A204.1 (cell line): ENCODE measurements at regions not wholly inside any gene's neighbourhood (a gene's known extent, or its start where the extent isn't known, plus 50 kb on each side); places are given as distances from the start of the nearest gene placed in this dataset.

ENCODE experiments used
- FAIRE-seq: peaks from 2 replicates; lab custom pipeline; 2012; peaks lifted over from hg19 to GRCh38; lab: Jason Lieb, UNC

DNA sequence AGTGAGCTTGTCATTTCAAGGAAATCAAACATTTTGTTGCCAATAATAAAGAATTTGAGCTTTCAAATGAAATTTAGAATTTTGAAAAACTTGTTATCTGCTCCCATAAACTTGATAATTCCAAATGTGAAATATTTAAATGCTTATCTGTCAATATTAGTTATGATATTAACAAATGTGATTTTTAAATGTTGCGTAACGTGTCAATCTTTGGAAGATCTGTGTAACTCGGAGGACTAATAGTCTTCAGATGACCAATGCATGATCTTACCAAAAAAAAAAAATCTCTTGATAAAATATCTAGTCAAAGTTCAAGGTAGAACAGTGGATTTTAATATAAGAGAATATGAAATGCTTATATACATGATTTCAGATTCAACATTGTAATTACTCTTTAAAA lies 274.5 kb upstream of the HSF2 start:
- no peak for FAIRE-seq

DNA sequence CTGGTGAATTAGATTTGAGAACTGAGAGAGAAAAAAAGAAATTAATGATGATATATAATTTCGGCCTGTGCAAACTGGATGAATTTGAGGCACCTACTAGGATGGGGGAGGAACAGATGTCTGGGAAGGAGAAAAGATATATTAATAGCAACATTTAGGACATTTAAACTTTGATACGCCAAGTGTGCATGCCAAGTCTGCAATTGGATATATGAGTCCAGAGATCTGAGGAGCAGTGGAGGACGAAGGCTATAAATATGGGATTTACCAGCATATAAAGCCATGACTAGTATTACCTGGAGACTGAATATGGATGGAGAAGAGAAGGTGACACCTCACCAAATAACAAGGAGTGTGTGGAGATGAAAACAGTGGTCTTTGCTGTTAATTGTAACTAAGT lies 272.6 kb upstream of the HSF2 start:
- FAIRE-seq, result no peak

DNA sequence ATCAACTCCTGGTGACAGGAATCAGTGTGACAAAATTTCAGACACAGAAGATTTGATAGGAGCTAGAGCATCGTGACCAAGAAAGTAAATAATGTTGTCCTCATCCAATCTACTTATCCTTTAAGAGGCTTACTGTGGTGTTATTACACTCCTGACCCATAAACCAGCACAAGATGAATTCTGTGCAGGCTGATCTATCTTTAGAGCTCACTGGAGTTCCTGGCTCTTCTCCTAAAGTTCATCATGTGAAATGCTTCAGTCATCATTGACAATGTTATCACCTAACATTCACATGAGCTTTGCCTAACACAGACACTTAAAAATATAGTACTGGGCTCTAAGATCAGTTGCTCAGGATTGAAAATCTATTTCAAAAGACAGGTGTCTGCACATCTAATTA lies 271.0 kb upstream of the HSF2 start:
- FAIRE-seq, result no peak

DNA sequence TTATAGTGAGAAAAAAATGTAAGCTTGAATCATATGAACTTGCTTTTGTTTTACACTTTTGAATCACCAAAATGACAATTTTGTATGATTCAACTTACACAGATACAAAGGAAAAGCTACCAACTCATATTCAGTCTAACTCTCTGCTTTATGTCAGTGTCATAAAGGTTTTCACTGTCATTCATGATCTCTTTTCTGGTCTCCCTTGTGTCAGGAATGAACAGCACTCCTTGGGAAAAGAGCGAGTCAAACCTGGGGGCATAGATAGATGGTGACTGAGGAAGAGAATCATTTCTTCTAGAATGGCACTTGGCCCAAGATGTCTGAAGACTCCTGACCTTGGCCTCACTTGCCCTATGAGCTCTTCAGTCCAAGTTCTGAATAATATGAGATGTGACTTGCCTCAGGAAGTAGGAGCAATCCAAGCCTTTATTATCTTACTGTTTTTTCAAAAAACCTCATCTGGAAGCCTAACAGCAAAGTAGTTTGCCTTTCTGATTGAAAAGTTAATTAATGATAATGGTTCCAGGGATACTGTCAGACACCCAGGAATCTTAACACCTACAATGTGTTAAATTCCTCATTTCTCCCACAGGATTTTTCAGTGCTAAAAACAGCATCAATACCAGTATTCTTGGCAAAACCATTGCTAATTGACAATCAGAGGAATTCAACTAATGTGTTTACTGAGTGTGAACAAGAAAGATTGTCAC lies 270.0 kb upstream of the HSF2 start:
- FAIRE-seq, result no peak

DNA sequence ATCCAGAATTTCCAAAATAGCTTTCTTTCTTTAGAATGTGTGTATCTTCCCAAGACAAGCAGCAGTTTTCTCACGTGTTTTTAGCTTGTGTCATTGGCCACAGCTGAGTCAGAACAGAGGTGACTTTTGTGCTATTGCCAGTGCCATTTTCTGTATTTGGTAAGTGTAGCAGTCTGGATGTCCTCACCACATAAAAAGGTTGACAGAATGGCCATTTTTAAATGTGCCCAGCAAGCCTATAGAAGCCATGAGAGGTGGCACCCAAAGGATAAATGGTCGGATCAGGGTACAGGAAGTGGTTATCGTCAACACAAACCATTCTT lies 269.5 kb upstream of the HSF2 start:
- FAIRE-seq, result no peak

DNA sequence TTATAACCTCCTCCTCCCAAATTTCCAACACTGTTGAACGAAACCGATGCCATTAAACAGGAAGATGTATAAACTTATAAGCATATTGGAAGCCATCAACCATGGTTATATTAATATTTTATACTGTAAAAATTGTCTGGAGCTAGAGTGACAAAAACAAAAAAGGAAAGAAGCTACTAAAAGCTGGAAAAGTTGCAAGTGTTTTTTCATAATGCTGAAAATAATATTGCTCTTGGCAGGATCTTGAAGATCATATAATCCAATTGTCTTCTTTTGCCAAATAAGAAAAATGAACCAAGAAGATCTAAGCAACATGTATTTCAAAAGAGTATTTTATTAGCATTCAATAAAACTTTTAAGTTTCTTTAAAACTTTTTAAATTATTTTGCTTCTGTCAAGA lies 268.9 kb upstream of the HSF2 start:
- FAIRE-seq, result no peak

DNA sequence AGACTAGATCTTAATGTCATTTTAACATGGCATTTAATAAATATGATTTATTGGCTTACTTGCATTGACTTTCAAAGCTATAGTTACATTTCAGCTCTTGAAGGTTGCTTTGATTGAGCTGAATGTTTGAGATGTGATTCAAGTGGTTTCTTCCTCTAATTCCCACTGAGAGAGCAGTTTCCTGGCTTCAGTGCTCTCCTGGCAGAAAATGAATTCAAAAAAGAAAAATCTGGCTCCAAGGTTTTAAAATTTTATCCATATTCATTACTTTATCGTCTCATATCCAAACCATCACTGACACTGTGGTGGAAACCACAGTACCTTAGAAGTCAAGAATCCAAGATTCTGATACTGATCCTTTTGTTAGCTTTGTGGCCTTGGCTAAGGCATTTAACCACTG lies 263.1 kb upstream of the HSF2 start:
- FAIRE-seq, result no peak

DNA sequence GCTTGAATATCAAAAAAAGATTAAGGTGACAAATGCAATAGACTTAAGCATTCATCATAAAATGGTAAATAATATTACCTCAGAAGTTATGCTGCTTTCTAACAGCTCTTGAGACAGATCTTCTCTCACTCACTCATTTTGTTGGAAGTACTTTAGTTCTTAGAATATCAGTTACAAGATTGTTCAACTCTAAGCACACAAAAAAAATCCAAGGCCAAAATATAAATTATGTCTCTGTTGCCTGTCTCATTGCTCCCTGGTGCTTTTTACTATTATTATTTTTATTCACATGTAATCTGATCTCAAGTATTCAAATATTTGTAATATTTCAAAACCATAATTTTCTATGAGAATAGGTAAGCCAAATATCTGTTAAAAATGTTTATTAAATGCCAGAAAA lies 259.4 kb upstream of the HSF2 start:
- no peak for FAIRE-seq

DNA sequence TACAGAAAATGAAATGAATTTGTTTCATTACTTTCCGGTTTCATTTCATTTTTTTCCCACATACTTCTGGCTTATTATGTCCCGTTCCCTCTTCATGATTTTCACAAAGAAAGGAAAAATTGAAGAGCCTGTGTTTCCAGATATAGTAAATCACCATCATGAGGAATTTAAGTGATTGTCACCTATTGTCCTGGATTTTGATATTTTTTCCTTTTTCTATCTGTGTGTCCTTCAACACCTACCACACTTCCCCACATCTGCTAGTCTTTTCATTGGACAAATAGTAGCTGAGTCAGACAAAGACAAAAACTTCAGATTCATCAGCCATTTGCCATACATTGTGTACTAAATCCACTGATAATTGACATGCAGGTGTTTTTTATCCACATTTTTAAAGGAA lies 258.2 kb upstream of the HSF2 start:
- FAIRE-seq, result no peak

DNA sequence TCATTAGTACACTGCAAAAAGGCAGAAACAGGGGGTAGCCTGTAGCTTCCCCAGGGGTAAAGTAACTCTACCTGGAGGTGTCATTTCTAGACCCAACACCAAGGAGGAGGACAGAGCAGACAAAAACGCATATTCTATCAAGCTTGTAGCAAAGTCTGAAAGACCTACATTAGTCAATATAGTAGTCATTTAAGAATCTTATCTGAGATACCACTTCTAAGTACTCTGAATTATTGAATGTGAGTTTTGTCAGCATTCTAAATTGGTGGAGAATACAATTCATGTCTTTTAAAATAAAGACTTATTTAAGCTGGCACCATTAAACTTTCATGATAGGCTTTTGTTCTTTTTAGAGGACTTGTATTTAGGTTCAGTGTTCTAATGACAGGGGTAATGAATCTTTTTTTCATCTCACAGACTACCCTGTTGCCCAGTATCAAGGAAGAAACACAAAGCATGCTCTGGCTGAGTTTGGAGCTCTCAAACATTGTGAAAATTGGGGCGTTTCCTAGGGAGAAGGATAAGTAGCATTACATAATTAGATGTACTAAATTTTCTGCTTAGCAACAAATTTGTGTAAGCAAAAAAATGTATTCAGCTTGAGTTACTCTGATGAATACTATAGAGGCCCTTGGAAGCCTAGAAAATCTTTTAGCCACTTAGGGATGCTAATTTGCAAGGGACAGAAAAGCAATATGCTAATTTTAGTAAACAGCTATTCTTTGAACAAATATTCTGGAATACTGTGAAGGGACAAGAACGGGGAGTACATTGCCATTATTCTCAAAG lies 255.4 kb upstream of the HSF2 start:
- no peak for FAIRE-seq

DNA sequence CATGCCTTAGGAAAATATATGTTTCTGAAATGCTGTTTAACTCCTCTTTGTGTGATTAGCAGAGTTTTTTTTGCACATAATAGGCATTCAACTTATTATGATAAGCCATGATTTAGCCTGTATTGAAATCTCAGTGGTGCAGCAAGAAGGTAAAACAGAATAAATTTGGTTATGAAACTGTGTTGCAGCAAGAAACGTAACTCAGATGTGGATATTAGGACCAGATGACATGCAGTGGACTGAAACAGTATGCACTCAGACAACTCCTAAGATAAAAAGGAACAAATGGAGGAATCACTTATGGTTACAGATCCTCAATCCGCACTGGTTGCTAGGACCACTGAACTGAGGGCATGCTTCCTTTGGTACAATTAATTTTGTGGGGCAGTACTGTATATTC lies 254.2 kb upstream of the HSF2 start:
- FAIRE-seq, result no peak

DNA sequence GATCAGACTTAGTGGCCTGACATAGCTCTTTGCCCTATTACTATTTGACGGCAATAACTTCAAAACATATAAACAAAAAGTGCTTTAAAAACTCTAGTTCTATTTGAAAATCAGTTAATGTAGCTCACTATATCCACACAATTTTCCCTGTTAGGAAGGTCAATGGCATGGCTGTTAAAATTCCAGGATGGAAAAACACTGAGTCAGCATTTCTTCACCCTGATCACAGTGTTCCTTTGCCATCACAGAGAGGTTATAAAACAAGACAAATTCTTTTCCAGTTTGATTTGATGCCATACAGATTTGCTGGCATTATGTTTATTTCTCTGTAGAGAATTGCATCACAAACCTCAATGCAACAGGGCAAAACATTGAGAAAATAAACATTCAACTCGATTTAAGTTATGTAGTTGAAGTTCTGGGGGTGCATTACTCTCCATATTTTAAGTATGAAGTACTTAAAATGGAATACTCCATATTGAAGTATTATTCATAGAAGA lies 253.7 kb upstream of the HSF2 start:
- no peak for FAIRE-seq

DNA sequence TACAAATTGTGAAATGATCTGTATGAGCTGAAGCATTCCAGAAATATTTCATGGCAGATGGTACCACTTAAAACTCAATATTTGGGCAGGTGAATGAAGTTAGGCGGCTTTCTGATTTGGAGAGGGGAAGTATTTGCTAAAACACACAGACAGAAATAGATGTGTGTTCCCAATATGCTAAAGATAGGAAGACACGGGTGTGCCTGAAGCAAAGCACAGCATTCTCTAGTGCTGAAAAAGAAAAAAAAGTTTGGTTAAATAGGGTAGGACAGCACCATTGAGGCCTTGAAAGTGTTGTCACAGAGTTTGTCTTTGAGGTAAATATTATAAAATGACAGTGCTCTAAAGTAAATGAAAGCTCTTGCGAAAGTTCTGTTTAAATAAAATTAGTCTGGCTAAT lies 252.2 kb upstream of the HSF2 start:
- no peak for FAIRE-seq

DNA sequence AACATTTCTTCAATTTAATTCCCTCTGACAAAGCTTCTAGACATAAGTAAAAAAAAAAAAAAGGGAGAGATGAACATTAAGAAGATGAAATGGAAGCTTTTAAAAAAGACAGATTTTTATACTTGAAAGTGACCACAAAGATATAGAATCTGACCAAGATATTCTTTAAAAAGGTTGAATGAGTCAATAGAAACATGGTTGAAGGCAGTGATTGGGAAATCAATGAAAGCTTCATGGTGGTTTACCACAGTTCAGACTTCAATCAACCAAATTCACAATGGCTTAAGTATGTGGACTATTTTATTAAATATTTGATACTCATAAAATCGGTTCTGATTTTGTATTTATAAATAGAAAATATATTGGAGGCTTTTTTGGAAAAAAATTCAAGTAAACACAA lies 248.4 kb upstream of the HSF2 start:
- FAIRE-seq, result no peak

DNA sequence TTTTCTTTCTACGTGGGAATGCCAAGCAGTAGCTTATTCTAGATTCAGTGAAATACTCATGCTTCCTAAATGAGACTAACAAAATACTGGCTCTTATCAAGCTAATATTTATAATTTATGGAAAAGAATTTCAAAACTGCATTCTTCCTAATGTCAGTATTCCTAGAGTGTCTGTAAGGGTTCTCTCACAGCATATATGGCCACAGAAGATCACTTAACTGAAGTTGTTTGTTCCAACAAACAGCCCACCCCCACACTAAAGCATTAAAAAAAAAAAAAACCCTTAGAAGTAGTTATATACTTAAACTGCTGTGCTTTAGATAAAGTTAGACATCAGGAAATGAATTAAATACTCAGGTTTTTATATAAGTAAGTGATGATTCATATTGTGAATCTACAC lies 247.7 kb upstream of the HSF2 start:
- FAIRE-seq, result no peak

DNA sequence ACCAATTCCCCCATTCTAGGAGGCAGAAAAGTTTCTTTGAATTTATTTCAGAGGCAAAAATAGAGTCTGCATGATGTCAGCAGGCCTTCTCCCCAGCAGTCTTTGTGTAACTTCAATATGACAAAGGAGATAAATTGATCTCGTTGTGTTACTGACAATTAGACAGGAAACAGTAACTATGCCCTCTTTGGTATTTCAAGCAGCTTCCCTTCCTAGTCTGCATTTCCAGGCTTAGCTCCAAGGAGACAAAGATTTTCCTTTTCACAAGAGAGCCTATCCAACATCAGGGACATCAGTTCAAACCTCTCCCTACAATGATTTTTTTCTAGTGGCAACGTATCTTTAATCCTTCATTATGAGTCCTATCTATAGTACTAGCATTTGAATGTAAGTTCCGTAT lies 245.9 kb upstream of the HSF2 start:
- FAIRE-seq, result no peak

DNA sequence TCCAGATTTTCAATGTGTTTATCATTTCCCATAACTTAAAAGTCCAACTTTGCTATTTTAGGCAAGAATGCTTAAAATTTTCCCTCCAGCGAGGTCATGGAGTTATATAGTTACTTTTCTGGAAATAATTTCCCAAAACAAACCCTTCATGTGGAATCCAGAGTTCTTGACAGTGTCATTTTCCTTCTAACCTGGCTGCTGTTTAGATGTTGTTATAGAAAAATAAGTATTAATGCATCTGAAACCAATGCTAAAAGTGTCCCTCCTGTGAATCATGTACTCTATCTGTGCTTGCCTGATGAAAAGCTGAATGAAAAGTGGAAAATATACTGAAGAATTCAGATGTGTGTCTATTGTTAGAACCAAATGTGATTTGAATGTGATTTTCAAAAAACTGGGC lies 245.3 kb upstream of the HSF2 start:
- FAIRE-seq, result no peak

DNA sequence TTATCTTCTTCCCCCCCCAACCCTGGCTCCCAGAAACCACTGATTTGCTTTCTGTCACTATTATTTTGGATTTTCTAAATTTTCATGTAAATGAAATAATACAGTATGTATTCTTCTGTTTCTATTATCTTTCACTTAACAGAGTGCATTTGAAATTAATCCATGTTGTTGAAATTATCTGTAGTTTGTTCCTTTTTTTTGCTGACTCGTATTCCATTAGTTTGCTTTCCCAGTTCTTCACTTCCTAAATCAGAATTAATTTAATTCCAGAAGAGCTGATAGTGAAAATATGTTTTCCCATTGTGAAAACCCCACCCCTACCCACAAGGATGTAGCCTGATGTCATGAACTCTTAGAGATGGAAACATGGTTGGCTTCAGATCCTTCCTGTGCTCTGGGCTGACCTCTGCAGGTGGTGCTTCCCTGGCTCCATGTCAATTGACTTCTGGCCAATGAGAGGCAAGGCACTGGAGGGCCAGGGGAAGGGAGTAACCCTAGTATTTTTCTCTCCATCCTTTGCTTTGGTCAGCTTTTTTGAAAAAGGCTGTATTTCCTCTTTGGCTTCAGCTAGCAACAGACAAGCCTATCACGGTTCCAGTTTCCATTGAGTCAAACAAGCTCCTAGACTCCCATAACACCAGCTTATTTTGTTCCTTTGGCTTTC lies 244.4 kb upstream of the HSF2 start:
- FAIRE-seq, result no peak

DNA sequence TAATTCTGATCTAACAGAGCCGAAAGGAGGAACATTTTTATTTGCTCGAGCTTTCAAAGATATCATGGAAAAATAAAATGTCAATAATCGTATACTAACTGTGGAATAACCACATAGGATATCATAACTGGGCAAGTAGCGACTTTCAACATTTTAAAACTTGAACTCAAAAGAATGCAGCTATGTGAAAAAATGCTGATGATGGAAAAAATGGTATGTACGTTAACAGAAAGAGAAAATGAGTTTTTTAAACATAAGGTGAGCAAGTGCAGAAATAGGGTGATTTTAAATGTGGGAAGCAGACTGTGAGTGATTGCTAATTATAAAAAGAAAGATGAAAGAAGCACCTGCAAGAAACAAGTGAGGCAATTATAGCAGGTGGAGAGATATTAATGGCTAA lies 238.3 kb upstream of the HSF2 start:
- no peak for FAIRE-seq

DNA sequence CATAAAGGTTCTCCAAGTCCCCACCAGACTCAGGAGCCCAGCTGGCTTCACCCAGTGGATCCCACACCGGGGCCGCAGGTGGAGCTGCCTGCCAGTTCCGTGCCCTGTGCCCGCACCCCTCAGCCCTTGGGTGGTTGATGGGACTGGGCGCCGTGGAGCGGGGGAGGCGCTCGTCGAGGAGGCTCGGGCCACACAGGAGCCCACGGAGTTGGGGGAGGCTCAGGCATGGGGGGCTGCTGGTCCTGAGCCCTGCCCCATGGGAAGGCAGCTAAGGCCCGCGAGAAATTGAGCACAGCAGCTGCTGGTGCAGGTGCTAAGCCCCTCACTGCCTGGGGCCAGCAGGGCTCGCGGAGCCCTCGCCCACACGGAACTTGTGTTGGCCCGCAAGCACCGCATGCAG lies 234.4 kb upstream of the HSF2 start:
- FAIRE-seq, result no peak

DNA sequence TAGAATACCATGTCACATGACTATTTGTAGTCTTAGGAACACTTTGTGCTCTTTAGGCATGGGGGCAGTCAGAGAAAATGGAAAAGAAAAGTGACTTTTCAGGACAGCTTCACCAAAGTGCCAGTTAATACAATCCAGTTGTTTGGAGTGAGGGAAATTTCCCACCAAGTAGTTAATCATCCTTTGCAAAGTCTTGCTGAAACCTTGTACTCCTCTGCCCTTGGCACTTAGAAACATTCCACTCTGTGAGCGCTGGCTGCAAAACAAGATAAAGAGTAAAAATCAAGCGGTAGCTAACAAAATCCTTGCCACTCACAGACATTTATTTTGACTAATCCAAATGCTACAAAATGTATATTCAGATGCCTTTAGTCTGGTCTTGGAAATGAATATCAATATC lies 229.2 kb upstream of the HSF2 start:
- FAIRE-seq, result no peak

DNA sequence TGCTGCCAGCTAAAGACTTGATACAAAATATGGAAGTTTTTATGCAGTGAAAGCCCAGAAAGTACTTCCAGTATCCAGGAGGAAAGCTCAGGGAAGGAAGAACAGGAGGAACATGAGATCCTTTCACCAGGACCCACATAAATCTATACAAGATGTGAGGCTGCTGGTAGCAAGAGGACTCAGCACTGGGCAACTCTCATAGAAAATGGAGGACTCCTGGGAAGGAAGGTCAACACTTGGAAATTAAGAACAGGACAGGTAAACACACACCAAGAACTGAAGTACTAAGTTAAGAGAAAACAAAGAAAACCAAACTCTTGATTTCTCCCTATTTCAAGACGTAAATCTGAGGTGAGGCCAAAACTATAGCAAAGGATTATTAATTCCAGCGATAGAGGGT lies 220.5 kb upstream of the HSF2 start:
- FAIRE-seq, result no peak

DNA sequence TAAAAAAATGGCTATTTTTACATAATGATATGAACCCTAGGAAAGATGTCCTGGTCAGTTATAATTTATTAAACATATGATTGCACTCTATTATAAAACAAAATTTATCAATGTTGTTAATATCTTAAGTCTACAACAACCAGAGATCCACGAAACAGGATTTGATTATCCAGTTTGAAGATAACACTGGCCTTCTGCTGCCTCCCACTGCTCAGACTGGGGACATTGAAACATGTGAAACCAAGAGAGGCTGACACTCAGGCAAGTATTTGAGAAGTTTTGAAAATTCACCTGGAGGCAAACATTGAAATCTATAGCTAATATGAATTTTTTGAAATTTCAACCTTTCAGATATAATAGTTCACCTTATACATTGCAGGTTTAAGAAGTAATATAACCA lies 219.3 kb upstream of the HSF2 start:
- no peak for FAIRE-seq

DNA sequence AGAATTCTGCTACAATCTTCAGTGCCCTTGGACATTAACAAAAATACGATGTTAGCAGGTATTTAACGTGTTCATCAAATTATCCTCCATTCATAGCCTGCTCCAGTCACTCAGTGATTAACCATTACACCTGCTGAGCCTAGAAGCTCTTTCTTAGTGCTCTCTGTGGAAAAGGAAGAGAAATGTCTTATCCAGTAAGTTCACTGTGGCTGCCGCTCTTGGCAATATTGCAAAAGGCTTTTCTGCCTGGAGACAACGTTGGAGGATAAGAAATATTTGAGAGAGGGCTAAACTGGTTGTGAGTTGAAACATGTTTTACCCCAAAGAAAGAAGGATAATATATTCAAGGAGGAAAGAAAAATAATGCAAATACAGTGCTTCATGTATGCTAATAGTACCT lies 217.4 kb upstream of the HSF2 start:
- no peak for FAIRE-seq
